VCaP (cell line): ENCODE measurements at regions not wholly inside any gene's neighbourhood (a gene's known extent, or its start where the extent isn't known, plus 50 kb on each side); places are given as distances from the start of the nearest gene placed in this dataset.

Experiments
- H3K27ac ChIP-seq: fragments of 450-650 bp; 2 replicates; pipeline ENCODE4 v1.5.1; 2017
- TF ChIP-seq, protein P1 (sequence below): fragments of 450-650 bp; conservative IDR thresholded peaks from 2 replicates; pipeline ENCODE4 v1.5.1; 2017; ENCODE audit warnings: mild to moderate bottlenecking, moderate library complexity

DNA sequence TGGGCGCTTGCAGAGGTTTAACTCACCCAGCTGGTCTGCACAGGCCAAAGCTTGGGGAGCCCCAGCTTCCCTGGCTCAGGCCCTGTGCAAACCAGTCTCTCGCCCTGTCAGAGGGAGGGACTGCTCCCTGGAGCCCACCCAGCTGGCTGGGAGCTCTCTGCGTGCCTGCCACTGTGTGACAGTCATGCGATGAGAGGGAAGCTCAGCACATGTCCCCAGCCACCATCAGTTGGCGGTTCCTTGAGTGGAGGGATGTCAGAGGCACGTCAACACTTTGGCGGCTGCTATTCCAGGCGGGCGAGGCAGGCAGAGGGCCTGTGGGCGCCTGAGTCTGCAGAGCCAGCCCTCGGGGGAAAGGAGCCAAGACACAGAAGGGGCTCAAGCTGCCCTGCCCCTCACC lies 324.6 kb downstream of the UACA start:
- TF ChIP-seq, protein P1, sequence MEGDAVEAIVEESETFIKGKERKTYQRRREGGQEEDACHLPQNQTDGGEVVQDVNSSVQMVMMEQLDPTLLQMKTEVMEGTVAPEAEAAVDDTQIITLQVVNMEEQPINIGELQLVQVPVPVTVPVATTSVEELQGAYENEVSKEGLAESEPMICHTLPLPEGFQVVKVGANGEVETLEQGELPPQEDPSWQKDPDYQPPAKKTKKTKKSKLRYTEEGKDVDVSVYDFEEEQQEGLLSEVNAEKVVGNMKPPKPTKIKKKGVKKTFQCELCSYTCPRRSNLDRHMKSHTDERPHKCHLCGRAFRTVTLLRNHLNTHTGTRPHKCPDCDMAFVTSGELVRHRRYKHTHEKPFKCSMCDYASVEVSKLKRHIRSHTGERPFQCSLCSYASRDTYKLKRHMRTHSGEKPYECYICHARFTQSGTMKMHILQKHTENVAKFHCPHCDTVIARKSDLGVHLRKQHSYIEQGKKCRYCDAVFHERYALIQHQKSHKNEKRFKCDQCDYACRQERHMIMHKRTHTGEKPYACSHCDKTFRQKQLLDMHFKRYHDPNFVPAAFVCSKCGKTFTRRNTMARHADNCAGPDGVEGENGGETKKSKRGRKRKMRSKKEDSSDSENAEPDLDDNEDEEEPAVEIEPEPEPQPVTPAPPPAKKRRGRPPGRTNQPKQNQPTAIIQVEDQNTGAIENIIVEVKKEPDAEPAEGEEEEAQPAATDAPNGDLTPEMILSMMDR = no peak
- no peak overlapping the region for H3K27ac ChIP-seq

DNA sequence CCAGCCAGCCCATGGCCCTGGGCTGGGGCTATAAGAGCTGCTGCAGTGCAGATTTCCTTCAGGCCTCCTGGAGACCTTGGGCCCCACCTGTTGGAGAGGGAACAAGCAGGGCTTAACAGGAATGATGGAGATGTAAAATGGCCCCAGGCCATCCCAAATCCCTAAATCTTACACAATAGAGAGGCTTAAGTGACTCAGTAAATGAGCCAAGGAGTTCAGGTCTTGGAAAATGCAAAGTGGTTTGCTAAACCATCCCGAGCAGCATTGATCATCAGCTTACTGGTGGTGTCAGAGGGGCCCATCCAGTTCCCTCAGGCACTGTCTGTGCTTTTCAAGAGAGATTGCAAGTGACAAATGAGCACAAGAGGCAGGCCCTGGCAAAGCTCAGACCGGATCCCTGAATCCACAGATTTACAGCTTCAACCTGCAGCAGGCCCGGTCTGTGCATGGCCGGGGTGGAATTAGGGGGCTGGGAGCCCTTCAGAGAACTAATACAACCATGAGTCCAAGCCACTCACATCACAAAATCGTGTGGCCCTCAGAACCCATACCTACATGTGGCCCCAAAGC lies 325.4 kb downstream of the UACA start:
- TF ChIP-seq, protein P1 = no peak
- H3K27ac ChIP-seq = no peak overlapping the region

DNA sequence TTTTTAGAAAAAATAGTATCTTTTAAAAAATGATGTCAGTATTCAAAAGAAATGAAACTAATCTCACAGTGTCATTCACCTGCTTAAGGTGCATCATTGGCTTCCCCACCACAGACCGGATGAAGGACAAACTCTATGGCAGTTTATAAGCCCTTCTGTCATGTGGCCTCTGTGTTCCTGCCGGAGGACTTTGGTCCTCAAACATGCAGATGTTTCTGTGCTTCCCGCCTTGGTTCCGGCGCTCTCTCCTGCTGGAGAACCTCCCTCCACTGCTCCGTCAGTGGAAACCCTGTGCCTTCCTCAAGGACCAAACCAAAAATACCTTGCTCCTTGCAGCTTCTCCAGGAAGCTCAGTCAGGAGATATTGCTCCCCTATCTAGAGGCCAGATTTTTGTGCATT lies 326.3 kb downstream of the UACA start:
- TF ChIP-seq, protein P1 = no peak

DNA sequence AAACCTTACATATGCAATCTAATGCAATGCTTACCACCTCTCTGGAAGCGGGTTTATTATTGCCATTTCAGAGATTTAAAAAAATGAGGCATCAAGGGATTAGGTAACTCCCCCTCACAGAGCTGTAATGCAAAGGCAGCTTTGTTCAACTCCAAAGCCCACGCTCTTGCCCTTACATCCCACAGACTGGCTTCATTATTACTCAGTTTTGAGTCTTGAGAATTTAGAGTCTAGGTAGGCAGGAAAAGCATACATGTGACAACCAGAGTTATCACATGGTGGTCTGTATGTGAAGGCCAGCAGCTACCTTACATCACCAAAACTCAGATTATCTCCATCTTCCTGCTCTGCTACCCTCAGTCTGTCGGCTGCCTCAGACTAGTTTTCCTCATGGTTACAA lies 326.9 kb downstream of the UACA start:
- TF ChIP-seq, protein P1 = no peak
- H3K27ac ChIP-seq = no peak overlapping the region

More for the DNA sequence above, 326.3 kb downstream of the UACA start:
- no peak overlapping the region for H3K27ac ChIP-seq

DNA sequence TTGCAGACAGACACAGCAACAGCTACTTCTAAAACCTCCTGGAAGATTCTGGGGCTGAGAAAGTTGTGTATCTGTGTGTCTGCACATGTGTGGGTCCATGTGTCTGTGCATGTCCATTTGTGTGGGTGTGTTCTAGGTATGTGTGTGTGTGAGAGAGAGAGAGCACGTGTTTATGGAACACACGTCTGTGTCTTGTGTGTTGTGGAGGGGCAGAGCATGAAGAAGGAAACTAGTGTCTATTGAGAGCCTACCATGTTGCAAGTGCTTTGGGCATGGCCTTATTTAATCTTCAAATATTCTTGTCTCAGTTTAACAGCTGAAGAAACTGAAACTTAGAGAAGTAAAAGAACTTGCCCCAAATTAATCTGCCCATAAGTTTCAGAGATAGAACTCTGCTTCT lies 327.5 kb downstream of the UACA start:
- TF ChIP-seq, protein P1 = no peak

DNA sequence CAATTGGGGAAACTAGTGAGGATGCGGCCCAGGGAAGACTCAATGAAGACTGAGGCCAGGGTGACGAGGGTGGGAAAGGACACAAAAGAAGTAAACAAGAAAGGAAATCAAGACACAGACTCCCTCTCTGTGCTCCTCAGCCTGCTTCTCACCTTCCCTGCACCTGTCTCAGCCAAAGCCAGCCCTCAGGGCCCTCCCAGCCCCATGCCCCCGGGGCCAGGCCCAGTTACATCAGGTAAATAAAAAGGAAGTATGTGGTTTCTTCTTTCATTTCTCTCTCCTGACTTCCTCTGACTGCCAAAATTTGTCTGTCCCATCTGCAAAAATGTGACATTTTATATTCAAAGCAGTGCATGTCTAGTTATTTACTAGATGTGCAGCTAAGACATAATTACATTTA lies 328.0 kb downstream of the UACA start:
- no peak overlapping the region for H3K27ac ChIP-seq

More for the DNA sequence above, 327.5 kb downstream of the UACA start:
- no peak overlapping the region for H3K27ac ChIP-seq

DNA sequence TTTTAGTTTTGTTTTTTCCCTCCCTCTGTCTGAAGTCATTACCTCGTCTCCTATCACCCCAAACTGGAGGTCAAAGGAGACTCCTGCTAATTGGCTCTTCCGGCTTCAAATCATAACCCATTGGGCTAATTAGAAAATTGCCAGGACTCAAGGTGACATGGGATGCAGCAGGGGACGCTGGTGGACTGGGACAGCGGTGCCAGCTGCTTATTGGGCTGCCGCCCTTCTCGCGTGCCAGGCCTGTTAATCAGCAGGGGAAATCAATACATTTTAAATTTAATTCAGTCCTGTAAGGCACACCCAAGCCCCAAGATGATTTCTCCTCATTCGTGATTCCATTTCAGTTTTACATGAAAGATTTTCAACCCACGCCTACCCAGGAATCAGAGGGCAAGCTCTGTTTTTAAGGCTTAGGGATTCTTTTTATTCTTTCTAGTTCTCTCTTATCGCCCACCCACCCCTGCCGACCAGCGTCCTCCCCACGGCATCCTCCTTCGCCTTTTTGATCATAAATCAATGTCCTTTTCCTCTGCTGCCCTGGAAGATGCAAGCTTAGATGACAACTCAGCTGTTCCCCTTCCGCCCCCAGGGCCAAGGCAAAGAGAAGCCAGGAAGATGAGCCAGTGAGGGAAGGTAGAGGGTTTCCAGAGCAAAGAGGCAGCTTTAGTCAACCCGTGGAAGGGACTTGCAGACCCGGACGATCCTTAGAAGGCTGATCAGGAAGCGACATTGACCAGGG lies 329.6 kb downstream of the UACA start:
- TF ChIP-seq, protein P1 = no peak
- H3K27ac ChIP-seq = no peak overlapping the region

More for the DNA sequence above, 328.0 kb downstream of the UACA start:
- TF ChIP-seq, protein P1 = no peak
